ENCODE measurements at regions not wholly inside any gene's neighbourhood (a gene's known extent, or its start where the extent isn't known, plus 50 kb on each side); places are given as distances from the start of the nearest gene placed in this dataset.

DNA sequence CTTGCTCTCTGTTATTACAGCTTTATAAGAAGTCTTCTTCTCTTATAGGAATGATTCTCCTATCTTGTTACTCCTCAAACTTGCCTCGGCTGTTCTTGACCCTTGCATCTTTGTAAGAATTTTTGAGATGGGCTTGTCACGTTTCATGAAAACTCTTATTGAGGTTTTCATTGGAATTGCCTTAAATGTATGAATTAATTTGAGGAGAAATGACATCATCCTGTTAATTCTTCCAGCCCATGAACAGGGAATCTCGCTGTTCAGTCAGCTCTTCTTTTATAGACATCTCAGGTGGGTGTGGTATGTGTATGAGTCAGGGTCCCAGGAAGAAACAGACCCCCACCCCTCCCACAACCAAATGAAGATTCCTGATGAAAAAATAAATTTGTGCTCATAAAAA lies 107.1 kb upstream of the MYL2 start:
- POLR2A ChIA-PET, result no interaction called here
- Mint-ChIP-seq H3K27me3 (ENCODE audit: low read depth) (peaks cover 35% of the 10 kb centered on the region), H3K4me3 (no peak overlapping the region), H3K27ac (no peak overlapping the region), H3K36me3 (no peaks in the 10 kb centered on the region), H3K9me3 (no peaks in the 10 kb centered on the region), H3K4me1 (peaks cover 28% of the 10 kb centered on the region)
- CTCF ChIA-PET, result interaction anchor here (0.9 to 2.4 kb wide), 3 partner anchors 91 to 271 kb away, joined by 3 to 8 read pairs (median 4); no protein-coding TSS in a partner anchor
- DNase-seq (ENCODE audit: low spot score) (no peak), ATAC-seq (no peak)
- TF ChIP-seq IRF2 (CRISPR knock-in tag; IDR thresholded peaks at IDR 0.05; ENCODE audit: borderline replicate concordance, low read depth) (no peak), SMAD4 (CRISPR knock-in tag; IDR thresholded peaks at IDR 0.05) (no peak), MLX (CRISPR knock-in tag; IDR thresholded peaks at IDR 0.05) (no peak), SMAD3 (CRISPR knock-in tag; IDR thresholded peaks at IDR 0.05; ENCODE audit: borderline replicate concordance) (no peak), NFYB (CRISPR knock-in tag; conservative IDR thresholded peaks at IDR 0.05; ENCODE audit: low read depth) (no peak), OVOL2 (CRISPR knock-in tag; IDR thresholded peaks at IDR 0.05; ENCODE audit: borderline replicate concordance) (no peak), TEAD1 (CRISPR knock-in tag; IDR thresholded peaks at IDR 0.05) (no peak), AFF4 (CRISPR knock-in tag; IDR thresholded peaks at IDR 0.05; ENCODE audit: borderline replicate concordance) (no peak), RORB (CRISPR knock-in tag; IDR thresholded peaks at IDR 0.05) (no peak), NFE2L1 (CRISPR knock-in tag; IDR thresholded peaks at IDR 0.05) (no peak), ATF1 (CRISPR knock-in tag; IDR thresholded peaks at IDR 0.05) (no peak), ZNF219 (CRISPR knock-in tag; IDR thresholded peaks at IDR 0.05; ENCODE audit: borderline replicate concordance) (no peak), SP1 (CRISPR knock-in tag; conservative IDR thresholded peaks at IDR 0.05) (no peak), TCF7 (CRISPR knock-in tag; IDR thresholded peaks at IDR 0.05; ENCODE audit: low read depth) (no peak), JUN (CRISPR knock-in tag; IDR thresholded peaks at IDR 0.05) (no peak), CREB1 (CRISPR knock-in tag; IDR thresholded peaks at IDR 0.05) (no peak)
- TF ChIP-seq, protein P1, sequence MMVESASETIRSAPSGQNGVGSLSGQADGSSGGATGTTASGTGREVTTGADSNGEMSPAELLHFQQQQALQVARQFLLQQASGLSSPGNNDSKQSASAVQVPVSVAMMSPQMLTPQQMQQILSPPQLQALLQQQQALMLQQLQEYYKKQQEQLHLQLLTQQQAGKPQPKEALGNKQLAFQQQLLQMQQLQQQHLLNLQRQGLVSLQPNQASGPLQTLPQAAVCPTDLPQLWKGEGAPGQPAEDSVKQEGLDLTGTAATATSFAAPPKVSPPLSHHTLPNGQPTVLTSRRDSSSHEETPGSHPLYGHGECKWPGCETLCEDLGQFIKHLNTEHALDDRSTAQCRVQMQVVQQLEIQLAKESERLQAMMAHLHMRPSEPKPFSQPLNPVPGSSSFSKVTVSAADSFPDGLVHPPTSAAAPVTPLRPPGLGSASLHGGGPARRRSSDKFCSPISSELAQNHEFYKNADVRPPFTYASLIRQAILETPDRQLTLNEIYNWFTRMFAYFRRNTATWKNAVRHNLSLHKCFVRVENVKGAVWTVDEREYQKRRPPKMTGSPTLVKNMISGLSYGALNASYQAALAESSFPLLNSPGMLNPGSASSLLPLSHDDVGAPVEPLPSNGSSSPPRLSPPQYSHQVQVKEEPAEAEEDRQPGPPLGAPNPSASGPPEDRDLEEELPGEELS (CRISPR knock-in tag; IDR thresholded peaks at IDR 0.05), result no peak
- TF ChIP-seq, protein P2, sequence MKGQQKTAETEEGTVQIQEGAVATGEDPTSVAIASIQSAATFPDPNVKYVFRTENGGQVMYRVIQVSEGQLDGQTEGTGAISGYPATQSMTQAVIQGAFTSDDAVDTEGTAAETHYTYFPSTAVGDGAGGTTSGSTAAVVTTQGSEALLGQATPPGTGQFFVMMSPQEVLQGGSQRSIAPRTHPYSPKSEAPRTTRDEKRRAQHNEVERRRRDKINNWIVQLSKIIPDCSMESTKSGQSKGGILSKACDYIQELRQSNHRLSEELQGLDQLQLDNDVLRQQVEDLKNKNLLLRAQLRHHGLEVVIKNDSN (CRISPR knock-in tag; IDR thresholded peaks at IDR 0.05), result no peak
- TF ChIP-seq, protein P3, sequence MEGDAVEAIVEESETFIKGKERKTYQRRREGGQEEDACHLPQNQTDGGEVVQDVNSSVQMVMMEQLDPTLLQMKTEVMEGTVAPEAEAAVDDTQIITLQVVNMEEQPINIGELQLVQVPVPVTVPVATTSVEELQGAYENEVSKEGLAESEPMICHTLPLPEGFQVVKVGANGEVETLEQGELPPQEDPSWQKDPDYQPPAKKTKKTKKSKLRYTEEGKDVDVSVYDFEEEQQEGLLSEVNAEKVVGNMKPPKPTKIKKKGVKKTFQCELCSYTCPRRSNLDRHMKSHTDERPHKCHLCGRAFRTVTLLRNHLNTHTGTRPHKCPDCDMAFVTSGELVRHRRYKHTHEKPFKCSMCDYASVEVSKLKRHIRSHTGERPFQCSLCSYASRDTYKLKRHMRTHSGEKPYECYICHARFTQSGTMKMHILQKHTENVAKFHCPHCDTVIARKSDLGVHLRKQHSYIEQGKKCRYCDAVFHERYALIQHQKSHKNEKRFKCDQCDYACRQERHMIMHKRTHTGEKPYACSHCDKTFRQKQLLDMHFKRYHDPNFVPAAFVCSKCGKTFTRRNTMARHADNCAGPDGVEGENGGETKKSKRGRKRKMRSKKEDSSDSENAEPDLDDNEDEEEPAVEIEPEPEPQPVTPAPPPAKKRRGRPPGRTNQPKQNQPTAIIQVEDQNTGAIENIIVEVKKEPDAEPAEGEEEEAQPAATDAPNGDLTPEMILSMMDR (IDR thresholded peaks at IDR 0.05), result no peak
